SK-N-MC (cell line): ENCODE measurements at regions not wholly inside any gene's neighbourhood (a gene's known extent, or its start where the extent isn't known, plus 50 kb on each side); places are given as distances from the start of the nearest gene placed in this dataset.
"Not testable (repeated sequence)": the region's sequence is repeated elsewhere in the genome, so short reads cannot be mapped to it uniquely, and the experiment has no call there.

ENCODE experiments used
- DNase-seq: peaks from one replicate; pipeline ENCODE4 v3.0.0-alpha.2; 2011; ENCODE audit warnings: low read depth, low spot score
- H3K27ac ChIP-seq: fragments of 200-600 bp; sonication (generic); 2 replicates; pipeline ENCODE4 v1.5.1; 2016; ENCODE audit warnings: mixed run types
- H3K36me3 ChIP-seq: fragments of 200-600 bp; sonication (generic); 2 replicates; pipeline ENCODE4 v1.6.1; 2017; ENCODE audit warnings: antibody characterized with exemption, low read length, mixed read lengths; ENCODE audit not compliant: insufficient read depth
- H3K4me3 ChIP-seq: fragments of 200-600 bp; sonication (generic); 2 replicates; pipeline ENCODE4 v1.5.1; 2016
- H3K9ac ChIP-seq: fragments of 200-600 bp; sonication (generic); 2 replicates; pipeline ENCODE4 v1.8.0; 2017; ENCODE audit warnings: mixed run types, mixed read lengths; ENCODE audit not compliant: insufficient read length
- H3K9me3 ChIP-seq: fragments of 200-600 bp; sonication (generic); 2 replicates; pipeline ENCODE4 v1.6.1; 2017; ENCODE audit warnings: low read depth, mild to moderate bottlenecking, antibody characterized with exemption, low read length, moderate library complexity, mixed read lengths
- EZH2 ChIP-seq: fragments of 200-600 bp; sonication (generic); IDR thresholded peaks from one replicate; pipeline ENCODE4 v1.6.1; 2017; ENCODE audit warnings: antibody characterized with exemption
- FOXP2 ChIP-seq: optimal IDR thresholded peaks from 2 replicates; pipeline ENCODE3; 2011; ENCODE audit warnings: mild to moderate bottlenecking, moderate library complexity; ENCODE audit not compliant: insufficient read depth; ENCODE audit errors: extremely low read length, control extremely low read depth
- POLR2AphosphoS5 ChIP-seq: IDR thresholded peaks from 2 replicates; pipeline ENCODE4 v1.6.1; 2012; ENCODE audit warnings: mild to moderate bottlenecking, low read depth, low read length, borderline replicate concordance

DNA sequence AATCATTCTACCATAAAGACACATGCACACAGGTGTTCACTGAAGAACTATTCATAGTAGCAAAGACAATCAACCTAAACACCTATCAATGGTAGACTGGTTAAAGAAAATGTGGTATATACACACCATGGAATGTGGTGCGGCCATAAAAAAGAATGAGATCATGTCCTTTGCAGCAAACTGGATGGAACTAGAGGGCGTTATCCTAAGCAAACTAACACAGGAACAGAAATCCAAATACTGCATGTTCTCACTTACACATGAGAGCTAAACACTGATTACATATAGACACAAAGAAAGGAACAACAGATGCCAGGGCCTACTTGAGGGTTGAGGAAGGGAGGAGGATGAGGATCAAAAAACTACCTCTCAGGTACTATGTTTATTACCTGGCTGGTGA, 103.8 kb downstream of the DRD1 start:
- no peaks in the 10 kb centered on the region for H3K36me3 ChIP-seq
- no peaks in the 10 kb centered on the region for H3K9me3 ChIP-seq
- no peak for DNase-seq
- no peak overlapping the region for H3K4me3 ChIP-seq
- TF ChIP-seq FOXP2: no peak
- TF ChIP-seq EZH2: no peak
- TF ChIP-seq POLR2AphosphoS5: no peak
- no peak overlapping the region for H3K27ac ChIP-seq
- H3K9ac ChIP-seq: no peak overlapping the region

GRCh38 chr5:175337680-175338079, 106.3 kb downstream of the DRD1 start:
- no peak for TF ChIP-seq POLR2AphosphoS5
- no peak for TF ChIP-seq EZH2
- no peak for TF ChIP-seq FOXP2
- DNase-seq: no peak
- Histone ChIP-seq H3K9me3 (no peaks in the 10 kb centered on the region), H3K9ac (no peak overlapping the region), H3K4me3 (no peak overlapping the region), H3K27ac (no peak overlapping the region), H3K36me3 (no peaks in the 10 kb centered on the region)

GRCh38 chr5:175336781-175337180, 107.2 kb downstream of the DRD1 start:
- Histone ChIP-seq H3K4me3 (no peak overlapping the region), H3K36me3 (no peaks in the 10 kb centered on the region), H3K9ac (no peak overlapping the region), H3K9me3 (no peaks in the 10 kb centered on the region), H3K27ac (no peak overlapping the region)
- no peak for DNase-seq
- TF ChIP-seq FOXP2: no peak
- TF ChIP-seq POLR2AphosphoS5: no peak
- TF ChIP-seq EZH2: no peak

- no peak for TF ChIP-seq EZH2
- TF ChIP-seq POLR2AphosphoS5: no peak
- TF ChIP-seq FOXP2: no peak
- no peak for DNase-seq
- Histone ChIP-seq H3K4me3 (no peak overlapping the region), H3K9me3 (no peaks in the 10 kb centered on the region), H3K9ac (no peak overlapping the region), H3K36me3 (no peaks in the 10 kb centered on the region), H3K27ac (no peak overlapping the region)
These were observed 108.3 kb downstream of the DRD1 start for GRCh38 chr5:175335691-175336090.

- not testable (repeated sequence) for DNase-seq, H3K4me3 ChIP-seq, H3K9me3 ChIP-seq, H3K9ac ChIP-seq, H3K27ac ChIP-seq, H3K36me3 ChIP-seq
These were observed 112.6 kb downstream of the DRD1 start for GRCh38 chr5:175331173-175332036.

DNA sequence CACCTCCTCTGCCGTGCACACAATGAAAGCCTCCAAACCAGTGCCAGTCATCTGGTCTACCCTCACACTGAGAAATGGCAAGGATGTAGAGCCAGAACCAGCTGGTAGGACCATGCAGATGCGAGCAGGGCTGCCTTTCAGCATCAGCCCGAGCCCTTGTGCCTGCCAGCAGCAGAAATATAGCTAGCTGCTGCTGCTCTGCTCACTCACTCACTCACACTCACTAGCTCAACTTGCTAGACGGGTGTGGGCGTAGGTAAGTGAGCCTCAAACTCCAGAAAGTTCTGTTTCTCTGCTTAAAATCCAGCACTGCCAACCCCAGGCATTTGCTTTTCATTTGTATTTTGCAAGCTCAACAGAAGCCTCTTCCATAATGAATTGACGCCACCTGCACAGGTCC, 114.0 kb downstream of the DRD1 start:
- Histone ChIP-seq H3K9ac (no peak overlapping the region), H3K9me3 (no peaks in the 10 kb centered on the region), H3K36me3 (no peaks in the 10 kb centered on the region), H3K27ac (no peak overlapping the region), H3K4me3 (no peak overlapping the region)
- no peak for DNase-seq
- TF ChIP-seq FOXP2: no peak
- no peak for TF ChIP-seq EZH2
- TF ChIP-seq POLR2AphosphoS5: no peak

DNA sequence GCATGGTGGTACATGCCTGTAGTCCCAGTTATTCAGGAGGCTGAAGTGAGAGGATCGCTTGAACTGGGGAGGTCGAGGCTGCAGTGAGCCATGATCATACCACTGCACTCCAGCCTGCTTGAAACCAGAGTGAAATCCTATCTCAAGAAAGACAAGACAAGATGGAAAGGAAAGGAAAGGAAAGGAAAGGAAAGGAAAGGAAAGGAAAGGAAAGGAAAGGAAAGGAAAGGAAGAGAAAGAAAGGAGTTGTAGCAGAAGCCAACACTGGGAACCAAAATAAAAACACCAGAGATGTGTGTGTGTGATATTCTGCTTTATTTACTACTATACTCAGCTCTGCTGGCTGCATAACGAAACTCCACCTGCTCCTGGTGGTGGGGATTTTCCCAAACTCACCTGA, 115.3 kb downstream of the DRD1 start:
- H3K36me3 ChIP-seq: no peaks in the 10 kb centered on the region
- no peak for DNase-seq
- TF ChIP-seq POLR2AphosphoS5: no peak
- no peak for TF ChIP-seq FOXP2
- no peak for TF ChIP-seq EZH2

GRCh38 chr5:175328176-175328575, 115.8 kb downstream of the DRD1 start:
- TF ChIP-seq EZH2 (no peak), FOXP2 (no peak), POLR2AphosphoS5 (no peak)
- no peak for DNase-seq
- no peak overlapping the region for H3K4me3 ChIP-seq

More for the DNA sequence above, 115.3 kb downstream of the DRD1 start:
- Histone ChIP-seq H3K9ac (no peak overlapping the region), H3K27ac (no peak overlapping the region), H3K9me3 (no peaks in the 10 kb centered on the region), H3K4me3 (no peak overlapping the region)

GRCh38 chr5:175325681-175326080, 118.3 kb downstream of the DRD1 start:
- Histone ChIP-seq H3K9me3 (no peaks in the 10 kb centered on the region), H3K9ac (no peak overlapping the region), H3K27ac (no peak overlapping the region), H3K36me3 (no peaks in the 10 kb centered on the region), H3K4me3 (no peak overlapping the region)
- no peak for TF ChIP-seq POLR2AphosphoS5
- TF ChIP-seq FOXP2: no peak
- TF ChIP-seq EZH2: no peak
- no peak for DNase-seq

More at GRCh38 chr5:175328176-175328575, 115.8 kb downstream of the DRD1 start:
- Histone ChIP-seq H3K36me3 (no peaks in the 10 kb centered on the region), H3K27ac (no peak overlapping the region), H3K9ac (no peak overlapping the region), H3K9me3 (no peaks in the 10 kb centered on the region)
